HS-5 (cell line): ENCODE measurements at regions not wholly inside any gene's neighbourhood (a gene's known extent, or its start where the extent isn't known, plus 50 kb on each side); places are given as distances from the start of the nearest gene placed in this dataset.

Source experiments
- DNase-seq: peaks from one replicate; pipeline ENCODE4 v3.0.0-alpha.2; 2012; ENCODE audit warnings: low read depth

- no peak for DNase-seq
Observed at GRCh38 chr2:9738535-9739496, 104.5 kb upstream of the TAF1B start.

- DNase-seq, result no peak
Observed at GRCh38 chr2:9739531-9739964, 103.7 kb upstream of the TAF1B start.

GRCh38 chr2:9740382-9741073 is 102.7 kb upstream of the TAF1B start:
- DNase-seq, result no peak

- no peak for DNase-seq
Observed at GRCh38 chr2:9741110-9741509, 102.2 kb upstream of the TAF1B start.

GRCh38 chr2:9742601-9743000 is 100.7 kb upstream of the TAF1B start:
- DNase-seq, result no peak

GRCh38 chr2:9744256-9745004 is 98.8 kb upstream of the TAF1B start:
- no peak for DNase-seq

- no peak for DNase-seq
Observed at GRCh38 chr2:9745153-9745899, 97.9 kb upstream of the TAF1B start.

- DNase-seq, result no peak
Observed at GRCh38 chr2:9747396-9747795, 95.9 kb upstream of the TAF1B start.

GRCh38 chr2:9748577-9748976 is 94.7 kb upstream of the TAF1B start:
- DNase-seq, result no peak

- DNase-seq, result no peak
Observed at GRCh38 chr2:9749546-9750223, 93.6 kb upstream of the TAF1B start.

- no peak for DNase-seq
Observed at GRCh38 chr2:9750224-9751215, 92.8 kb upstream of the TAF1B start.

GRCh38 chr2:9751831-9752230 is 91.4 kb upstream of the TAF1B start:
- DNase-seq, result no peak

- DNase-seq, result peak; percentile 78
Observed at GRCh38 chr2:9752441-9753275, 90.6 kb upstream of the TAF1B start.

GRCh38 chr2:9753276-9753600 is 90.0 kb upstream of the TAF1B start:
- DNase-seq, result peak; percentile 83

- no peak for DNase-seq
Observed at GRCh38 chr2:9753665-9754531, 89.4 kb upstream of the TAF1B start.

GRCh38 chr2:9754532-9754887 is 88.8 kb upstream of the TAF1B start:
- DNase-seq, result no peak

GRCh38 chr2:9755008-9755407 is 88.3 kb upstream of the TAF1B start:
- no peak for DNase-seq

GRCh38 chr2:9755638-9756037 is 87.6 kb upstream of the TAF1B start:
- DNase-seq, result no peak
